ENCODE measurements at regions not wholly inside any gene's neighbourhood (a gene's known extent, or its start where the extent isn't known, plus 50 kb on each side); places are given as distances from the start of the nearest gene placed in this dataset.
A peak's percentile ranks its signal among the peaks of the same experiment; 100 is the strongest.
"Not testable (repeated sequence)": the region's sequence is repeated elsewhere in the genome, so short reads cannot be mapped to it uniquely, and the experiment has no call there.

- 73 to 87% methylated on average over 5 of the region's 5 CpGs for WGBS, 2 donors
- ATAC-seq (peak in 1 of 4 donors; percentile 33), FAIRE-seq (no peak), DNase-seq (no peak)
- Histone ChIP-seq H3K27me3 (no peaks in the 10 kb centered on the region), H3K4me1 (peaks cover 0 to 6% (median 0%) of the 10 kb centered on the region in 3 donors), H3K4me3 (no peak overlapping the region), H3K9me3 (no peaks in the 10 kb centered on the region), H3K36me3 (no peaks in the 10 kb centered on the region), H3K27ac (no peak overlapping the region)
- intact Hi-C loops (cut with DNase I) = no loop called here
- TF ChIP-seq, protein P1, sequence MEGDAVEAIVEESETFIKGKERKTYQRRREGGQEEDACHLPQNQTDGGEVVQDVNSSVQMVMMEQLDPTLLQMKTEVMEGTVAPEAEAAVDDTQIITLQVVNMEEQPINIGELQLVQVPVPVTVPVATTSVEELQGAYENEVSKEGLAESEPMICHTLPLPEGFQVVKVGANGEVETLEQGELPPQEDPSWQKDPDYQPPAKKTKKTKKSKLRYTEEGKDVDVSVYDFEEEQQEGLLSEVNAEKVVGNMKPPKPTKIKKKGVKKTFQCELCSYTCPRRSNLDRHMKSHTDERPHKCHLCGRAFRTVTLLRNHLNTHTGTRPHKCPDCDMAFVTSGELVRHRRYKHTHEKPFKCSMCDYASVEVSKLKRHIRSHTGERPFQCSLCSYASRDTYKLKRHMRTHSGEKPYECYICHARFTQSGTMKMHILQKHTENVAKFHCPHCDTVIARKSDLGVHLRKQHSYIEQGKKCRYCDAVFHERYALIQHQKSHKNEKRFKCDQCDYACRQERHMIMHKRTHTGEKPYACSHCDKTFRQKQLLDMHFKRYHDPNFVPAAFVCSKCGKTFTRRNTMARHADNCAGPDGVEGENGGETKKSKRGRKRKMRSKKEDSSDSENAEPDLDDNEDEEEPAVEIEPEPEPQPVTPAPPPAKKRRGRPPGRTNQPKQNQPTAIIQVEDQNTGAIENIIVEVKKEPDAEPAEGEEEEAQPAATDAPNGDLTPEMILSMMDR (IDR thresholded peaks at IDR 0.05) = no peak
These were observed 183.5 kb upstream of the OLIG3 start for GRCh38 chr6:137677709-137678108.

- DNase-seq (no peak), FAIRE-seq (no peak), ATAC-seq (no peak)
- H3K9me3 ChIP-seq = no peaks in the 10 kb centered on the region
- WGBS, 2 donors = 64 to 76% methylated on average over 2 of the region's 2 CpGs
- H3K4me1 ChIP-seq = peaks cover 0 to 6% (median 0%) of the 10 kb centered on the region in 3 donors
- H3K4me3 ChIP-seq = no peak overlapping the region
- no peak overlapping the region for H3K27ac ChIP-seq
- no peaks in the 10 kb centered on the region for H3K27me3 ChIP-seq
- H3K36me3 ChIP-seq = no peaks in the 10 kb centered on the region
- TF ChIP-seq, protein P1 (IDR thresholded peaks at IDR 0.05) = no peak
- intact Hi-C loops (cut with DNase I) = no loop called here
These were observed 184.3 kb upstream of the OLIG3 start for GRCh38 chr6:137678451-137678850.

GRCh38 chr6:137680705-137681346 is 186.2 kb upstream of the TNFAIP3 start:
- H3K9me3 ChIP-seq = no peaks in the 10 kb centered on the region
- no peak for DNase-seq
- intact Hi-C loops (cut with DNase I) = no loop called here
- H3K27ac ChIP-seq = no peak overlapping the region
- H3K4me1 ChIP-seq = peaks cover 0 to 6% (median 0%) of the 10 kb centered on the region in 3 donors
- H3K27me3 ChIP-seq = no peaks in the 10 kb centered on the region
- H3K4me3 ChIP-seq = no peak overlapping the region
- no peaks in the 10 kb centered on the region for H3K36me3 ChIP-seq
- TF ChIP-seq, protein P1 (IDR thresholded peaks at IDR 0.05) = no peak
- 55 to 71% methylated on average over 4 of the region's 4 CpGs for WGBS, 2 donors
- no peak for FAIRE-seq
- ATAC-seq = peak in 2 of 4 donors; percentile 33 to 57

DNA sequence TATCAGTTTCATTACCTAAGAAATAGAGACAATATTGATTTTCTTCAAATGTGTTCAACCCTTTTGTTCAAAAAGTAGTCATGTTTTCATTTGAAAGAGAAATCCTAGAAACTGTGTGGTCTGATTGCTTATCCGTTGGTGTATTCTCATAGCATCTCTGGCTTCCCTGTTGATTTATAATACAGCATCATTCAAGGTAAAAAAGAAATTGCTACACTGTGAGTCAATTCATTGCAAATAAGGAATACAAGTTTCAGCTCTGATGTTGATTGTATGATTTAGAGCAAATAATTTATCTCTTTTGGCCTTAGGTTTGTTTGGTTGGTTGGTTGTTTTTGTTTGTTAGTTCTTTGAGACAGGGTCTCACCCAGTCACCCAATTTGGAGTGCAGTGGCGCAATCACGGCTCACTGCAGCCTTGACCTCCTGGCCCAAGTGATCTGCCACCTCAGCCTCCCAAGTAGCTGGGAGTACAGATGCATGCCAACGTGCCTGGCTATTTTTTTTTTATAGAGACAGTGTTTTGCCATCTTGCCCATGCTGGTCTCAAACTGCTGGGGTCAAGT is 185.5 kb upstream of the TNFAIP3 start:
- Histone ChIP-seq H3K4me1 (peaks cover 0 to 6% (median 0%) of the 10 kb centered on the region in 3 donors), H3K4me3 (no peak overlapping the region), H3K27ac (no peak overlapping the region), H3K27me3 (no peaks in the 10 kb centered on the region), H3K36me3 (no peaks in the 10 kb centered on the region), H3K9me3 (no peaks in the 10 kb centered on the region)
- FAIRE-seq (no peak), DNase-seq (no peak), ATAC-seq (no peak)
- intact Hi-C loops (cut with DNase I) = no loop called here
- TF ChIP-seq, protein P1 (IDR thresholded peaks at IDR 0.05) = no peak
- 86 to 91% methylated on average over 4 of the region's 4 CpGs for WGBS, 2 donors

DNA sequence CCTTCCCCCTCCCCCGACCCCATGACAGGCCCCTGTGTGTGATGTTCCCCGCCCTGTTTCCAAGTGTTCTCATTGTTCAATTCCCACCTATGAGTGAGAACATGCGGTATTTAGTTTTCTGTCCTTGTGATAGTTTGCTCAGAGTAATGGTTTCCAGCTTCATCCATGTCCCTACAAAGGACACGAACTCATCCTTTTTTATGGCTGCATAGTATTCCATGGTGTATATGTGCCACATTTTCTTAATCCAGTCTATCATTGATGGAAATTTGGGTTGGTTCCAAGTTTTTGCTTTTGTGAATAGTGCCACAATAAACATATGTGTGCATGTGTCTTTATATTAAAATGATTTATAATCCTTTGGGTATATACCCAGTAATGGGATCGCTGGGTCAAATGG is 184.4 kb upstream of the TNFAIP3 start:
- H3K36me3 ChIP-seq; ATAC-seq; H3K9me3 ChIP-seq; FAIRE-seq; H3K27ac ChIP-seq; H3K4me1 ChIP-seq; H3K4me3 ChIP-seq; intact Hi-C loops (cut with DNase I); DNase-seq; H3K27me3 ChIP-seq: not testable (repeated sequence)
- WGBS, 2 donors = 90 to 94% methylated on average over 5 of the region's 5 CpGs
